A549 (cell line): ENCODE measurements at regions not wholly inside any gene's neighbourhood (a gene's known extent, or its start where the extent isn't known, plus 50 kb on each side); places are given as distances from the start of the nearest gene placed in this dataset.

Source experiments
- ATAC-seq, 2 experiments: fragments of 200-7000 bp in 1 of 2; fragments of >200 bp in 1 of 2; cut with Nextera tagmentation in 1 of 2; cut with Tn5 transposase in 1 of 2; 3 replicates each; pipeline versions ENCODE4 v1.8.0 to v1.9.1; 2018 to 2020; ENCODE audit warnings: mild to moderate bottlenecking in 1 of 2, moderate library complexity in 1 of 2
- CTCF ChIA-PET: fragments of 300-600 bp; sonication (Branson Sonifier 250); formaldehyde crosslinking; extraction: SDS; loops from one replicate; lab custom pipeline; 2021; ENCODE audit warnings: antibody characterized with exemption, inconsistent platforms; lab: Yijun Ruan, JAX
- POLR2A ChIA-PET: fragments of 350-600 bp; formaldehyde crosslinking; extraction: SDS; loops from one replicate; lab custom pipeline; 2021; ENCODE audit warnings: antibody characterized with exemption, inconsistent platforms; lab: Yijun Ruan, JAX
- DNase-seq, 2 experiments: peaks; one replicate each; pipeline versions ENCODE4 v3.0.0 to v3.0.0-alpha.2; 2011 to 2016; ENCODE audit warnings: low read depth in 1 of 2, low spot score in 1 of 2
- FAIRE-seq: peaks from 2 replicates; lab custom pipeline; 2011; peaks lifted over from hg19 to GRCh38; lab: Jason Lieb, UNC
- H3K27ac ChIP-seq, 2 experiments: fragments of >200 bp; sonication (Bioruptor Twin); formaldehyde crosslinking; 3 replicates each; pipeline ENCODE4 v1.5.1; 2016 to 2017
- H3K4me1 ChIP-seq: fragments of >200 bp; sonication (Bioruptor Twin); formaldehyde crosslinking; 3 replicates; pipeline ENCODE4 v1.6.1; 2016
- H3K4me2 ChIP-seq: fragments of >200 bp; sonication (Bioruptor Twin); formaldehyde crosslinking; 3 replicates; pipeline ENCODE4 v1.6.1; 2016
- H3K4me3 ChIP-seq: fragments of >200 bp; sonication (Bioruptor Twin); formaldehyde crosslinking; 3 replicates; pipeline ENCODE4 v1.5.1; 2016
- H3K9me3 ChIP-seq: fragments of >200 bp; sonication (Bioruptor Twin); formaldehyde crosslinking; 3 replicates; pipeline ENCODE4 v1.6.1; 2016
- CBX2 ChIP-seq: fragments of 200-600 bp; sonication (generic); IDR thresholded peaks from 2 replicates; pipeline ENCODE4 v1.6.1; 2016; ENCODE audit warnings: low read depth, mild to moderate bottlenecking, borderline replicate concordance
- EP300 ChIP-seq, 2 experiments: fragments of >200 bp; sonication (Bioruptor Twin); formaldehyde crosslinking; IDR thresholded peaks; 2 replicates in 1 of 2; 3 replicates in 1 of 2; pipeline ENCODE4 v1.6.1; 2016 to 2017
- FOSB ChIP-seq: fragments of 250-450 bp; sonication (Bioruptor Pico); IDR thresholded peaks from 2 replicates; pipeline ENCODE4 v1.5.0; 2020; ENCODE audit warnings: mild to moderate bottlenecking, moderate library complexity
- FOSL2 ChIP-seq, 2 experiments: fragments of 450-650 bp in 1 of 2; fragments of >200 bp in 1 of 2; sonication (Bioruptor Twin) in 1 of 2; formaldehyde crosslinking; IDR thresholded peaks; 2 replicates each; pipeline versions ENCODE4 v1.5.0 to v1.6.1; 2016 to 2020; ENCODE audit warnings: mild to moderate bottlenecking in 1 of 2, moderate library complexity in 1 of 2
- FOXS1 ChIP-seq: fragments of 250-450 bp; sonication (Bioruptor Pico); IDR thresholded peaks from 2 replicates; pipeline ENCODE4 v1.5.0; 2020; ENCODE audit warnings: mild to moderate bottlenecking, moderate library complexity
- HDAC2 ChIP-seq: fragments of 200-600 bp; sonication (generic); IDR thresholded peaks from 2 replicates; pipeline ENCODE4 v1.6.1; 2016
- HEYL ChIP-seq: fragments of 250-450 bp; sonication (Bioruptor Pico); IDR thresholded peaks from 2 replicates; pipeline ENCODE4 v1.8.0; 2021; ENCODE audit warnings: mild to moderate bottlenecking, moderate library complexity
- HOXA7 ChIP-seq: fragments of 250-450 bp; sonication (Bioruptor Pico); IDR thresholded peaks from 2 replicates; pipeline ENCODE4 v1.5.0; 2020; ENCODE audit warnings: mild to moderate bottlenecking, moderate library complexity
- HOXB13 ChIP-seq: fragments of 250-450 bp; sonication (Bioruptor Pico); IDR thresholded peaks from 2 replicates; pipeline ENCODE4 v1.5.0; 2020; ENCODE audit warnings: low read depth, mild to moderate bottlenecking, moderate library complexity
- JUN ChIP-seq, 2 experiments: fragments of >200 bp; sonication (Bioruptor Twin); formaldehyde crosslinking; IDR thresholded peaks; 2 replicates in 1 of 2; 3 replicates in 1 of 2; pipeline ENCODE4 v1.6.1; 2016 to 2017
- JUNB ChIP-seq: fragments of >200 bp; sonication (Bioruptor Twin); formaldehyde crosslinking; IDR thresholded peaks from 2 replicates; pipeline ENCODE4 v1.6.1; 2016
- KDM1A ChIP-seq: fragments of 200-600 bp; sonication (generic); IDR thresholded peaks from 2 replicates; pipeline ENCODE4 v1.6.1; 2016; ENCODE audit warnings: low read depth, mild to moderate bottlenecking
- MYC ChIP-seq: IDR thresholded peaks from 2 replicates; pipeline ENCODE4 v1.6.1; 2012; ENCODE audit warnings: mild to moderate bottlenecking, inconsistent platforms, low read length, improper control_type of control experiment, borderline replicate concordance
- NFE2L2 ChIP-seq: fragments of 150-350 bp; conservative IDR thresholded peaks from 2 replicates; pipeline ENCODE4 v1.6.1; 2014; ENCODE audit warnings: low read length
- NR3C1 ChIP-seq: fragments of >200 bp; sonication (Bioruptor Twin); formaldehyde crosslinking; IDR thresholded peaks from 3 replicates; pipeline ENCODE4 v1.6.1; 2017
- PHF8 ChIP-seq: fragments of 200-600 bp; sonication (generic); IDR thresholded peaks from 2 replicates; pipeline ENCODE4 v1.6.1; 2016; ENCODE audit warnings: low read depth, mild to moderate bottlenecking, antibody characterized with exemption, moderate library complexity, borderline replicate concordance
- POLR2A ChIP-seq: IDR thresholded peaks from 2 replicates; pipeline ENCODE4 v1.6.1; 2012; ENCODE audit warnings: mild to moderate bottlenecking, low read length
- POLR2AphosphoS2 ChIP-seq: conservative IDR thresholded peaks from 2 replicates; pipeline ENCODE4 v1.6.1; 2012; ENCODE audit warnings: low read length, improper control_type of control experiment, inconsistent platforms
- RAD21 ChIP-seq, 2 experiments: fragments of >200 bp in 1 of 2; sonication (Bioruptor Twin) in 1 of 2; formaldehyde crosslinking in 1 of 2; IDR thresholded peaks in 1 of 2; conservative IDR thresholded peaks in 1 of 2; 2 replicates in 1 of 2; 3 replicates in 1 of 2; pipeline ENCODE4 v1.6.1; 2012 to 2018; ENCODE audit warnings: inconsistent platforms in 1 of 2
- SMC3 ChIP-seq: fragments of >200 bp; sonication (Bioruptor Twin); formaldehyde crosslinking; IDR thresholded peaks from 3 replicates; pipeline ENCODE4 v1.6.1; 2018; ENCODE audit warnings: inconsistent platforms
- SREBF2 ChIP-seq: fragments of 450-650 bp; IDR thresholded peaks from 2 replicates; pipeline ENCODE4 v1.6.1; 2014; ENCODE audit warnings: mild to moderate bottlenecking, moderate library complexity
- TP53 ChIP-seq: fragments of 250-450 bp; sonication (Bioruptor Pico); IDR thresholded peaks from 2 replicates; pipeline ENCODE4 v1.5.0; 2021; ENCODE audit warnings: mild to moderate bottlenecking, moderate library complexity
- ZC3H11A ChIP-seq: fragments of 450-650 bp; IDR thresholded peaks from 2 replicates; pipeline ENCODE4 v1.6.1; 2014; ENCODE audit warnings: antibody characterized with exemption, mild to moderate bottlenecking
- WGBS: methylation state at CpG from one replicate; pipeline ENCODE4 v1.1.6; 2017; ENCODE audit errors: missing lambda C conversion rate; 5-methylcytosine and 5-hydroxymethylcytosine counted together
- TF ChIP-seq, protein P1 (sequence below): fragments of 250-450 bp; sonication (Bioruptor Pico); IDR thresholded peaks from 2 replicates; pipeline ENCODE4 v1.5.0; 2021; ENCODE audit warnings: mild to moderate bottlenecking, moderate library complexity, borderline replicate concordance
- TF ChIP-seq, protein P2 (sequence below): fragments of >200 bp; sonication (Bioruptor Twin); formaldehyde crosslinking; IDR thresholded peaks from 3 replicates; pipeline ENCODE4 v1.6.1; 2016
- TF ChIP-seq, protein P3 (sequence below): fragments of 200-600 bp; sonication (generic); IDR thresholded peaks from 2 replicates; pipeline ENCODE4 v1.6.1; 2016; ENCODE audit warnings: antibody characterized with exemption, mild to moderate bottlenecking, moderate library complexity

DNA sequence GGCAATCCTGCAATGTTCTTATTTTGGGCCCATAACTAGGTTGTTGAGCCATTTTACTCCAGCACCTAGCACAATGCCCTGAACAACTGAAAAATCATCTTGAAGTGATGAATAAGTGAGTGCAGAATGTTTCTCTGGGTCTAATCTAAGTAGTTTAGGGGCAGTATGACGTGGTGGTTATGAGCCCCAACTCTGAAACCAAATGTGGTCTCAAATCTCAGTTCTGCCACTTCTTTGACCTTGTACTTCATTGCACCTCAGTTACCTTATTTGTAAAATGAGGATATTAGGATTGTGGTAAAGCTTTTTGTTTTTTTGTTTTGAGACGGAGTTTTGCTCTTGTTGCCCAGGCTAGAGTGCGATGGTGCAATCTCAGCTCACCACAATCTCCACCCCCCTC is 80.9 kb upstream of the SNX2 start:
- DNase-seq: no peak
- H3K4me3 ChIP-seq: no peak overlapping the region
- H3K9me3 ChIP-seq: no peaks in the 10 kb centered on the region
- CTCF ChIA-PET: interaction anchor here (1.1 to 2.6 kb wide), 2 partner anchors 11 to 203 kb away, joined by 3 to 12 read pairs; no protein-coding TSS in a partner anchor
- FAIRE-seq: no peak
- no peak overlapping the region for H3K4me2 ChIP-seq
- TF ChIP-seq HDAC2 (no peak), HOXA7 (no peak), JUNB (no peak), POLR2A (no peak), ZC3H11A (no peak), FOXS1 (CRISPR knock-in tag) (no peak), PHF8 (no peak), JUN (IDR thresholded peaks at IDR 0.05) (no peak), NR3C1 (no peak), RAD21 (conservative IDR thresholded peaks at IDR 0.05 in 1 of 2, IDR thresholded peaks at IDR 0.05 in 1 of 2) (no peak)
- TF ChIP-seq, protein P1, sequence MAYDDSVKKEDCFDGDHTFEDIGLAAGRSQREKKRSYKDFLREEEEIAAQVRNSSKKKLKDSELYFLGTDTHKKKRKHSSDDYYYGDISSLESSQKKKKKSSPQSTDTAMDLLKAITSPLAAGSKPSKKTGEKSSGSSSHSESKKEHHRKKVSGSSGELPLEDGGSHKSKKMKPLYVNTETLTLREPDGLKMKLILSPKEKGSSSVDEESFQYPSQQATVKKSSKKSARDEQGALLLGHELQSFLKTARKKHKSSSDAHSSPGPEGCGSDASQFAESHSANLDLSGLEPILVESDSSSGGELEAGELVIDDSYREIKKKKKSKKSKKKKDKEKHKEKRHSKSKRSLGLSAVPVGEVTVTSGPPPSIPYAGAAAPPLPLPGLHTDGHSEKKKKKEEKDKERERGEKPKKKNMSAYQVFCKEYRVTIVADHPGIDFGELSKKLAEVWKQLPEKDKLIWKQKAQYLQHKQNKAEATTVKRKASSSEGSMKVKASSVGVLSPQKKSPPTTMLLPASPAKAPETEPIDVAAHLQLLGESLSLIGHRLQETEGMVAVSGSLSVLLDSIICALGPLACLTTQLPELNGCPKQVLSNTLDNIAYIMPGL (CRISPR knock-in tag): no peak
- 48% methylated on average over 3 of the region's 3 CpGs for WGBS
- H3K27ac ChIP-seq: no peak overlapping the region
- no peak for ATAC-seq
- POLR2A ChIA-PET: no interaction called here
- no peaks in the 10 kb centered on the region for H3K4me1 ChIP-seq

DNA sequence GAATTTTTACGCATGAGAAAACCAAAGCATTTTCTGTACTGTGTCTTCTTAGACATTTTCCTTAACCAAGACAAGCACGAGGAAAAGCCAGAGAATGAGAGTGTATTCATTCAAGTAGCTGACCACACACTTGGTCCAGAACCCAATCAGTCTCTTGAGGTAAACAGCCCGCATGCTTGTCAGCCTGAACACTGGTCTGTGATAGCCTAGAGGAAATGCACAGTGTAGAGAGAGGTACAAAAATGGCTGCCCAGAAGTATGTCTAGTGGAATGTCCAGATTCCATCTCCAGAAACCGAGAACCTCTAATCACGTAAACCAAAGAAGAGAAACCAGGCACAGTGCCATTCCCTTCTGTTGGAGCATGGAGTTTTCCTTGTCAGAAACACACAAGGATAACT is 80.0 kb upstream of the SNX2 start:
- Histone ChIP-seq H3K9me3 (no peaks in the 10 kb centered on the region), H3K27ac (no peak overlapping the region), H3K4me1 (no peaks in the 10 kb centered on the region), H3K4me2 (no peak overlapping the region), H3K4me3 (no peak overlapping the region)
- no peak for DNase-seq
- WGBS: 65% methylated on average over 5 of the region's 5 CpGs
- CTCF ChIA-PET: interaction anchor here (0.7 to 2.6 kb wide), 2 partner anchors 10 to 126 kb away, joined by 4 to 12 read pairs; no protein-coding TSS in a partner anchor
- TF ChIP-seq TP53 (CRISPR knock-in tag) (no peak), HOXB13 (CRISPR knock-in tag) (no peak), FOSB (no peak), KDM1A (no peak), SREBF2 (no peak), EP300 (IDR thresholded peaks at IDR 0.05) (no peak), CBX2 (no peak), SMC3 (no peak), NFE2L2 (no peak), FOSL2 (IDR thresholded peaks at IDR 0.05) (no peak), FOSL2 (CRISPR knock-in tag; IDR thresholded peaks at IDR 0.05) (no peak), POLR2AphosphoS2 (no peak), MYC (no peak), RAD21 (conservative IDR thresholded peaks at IDR 0.05 in 1 of 2, IDR thresholded peaks at IDR 0.05 in 1 of 2) (no peak), HEYL (no peak)
- TF ChIP-seq, protein P2, sequence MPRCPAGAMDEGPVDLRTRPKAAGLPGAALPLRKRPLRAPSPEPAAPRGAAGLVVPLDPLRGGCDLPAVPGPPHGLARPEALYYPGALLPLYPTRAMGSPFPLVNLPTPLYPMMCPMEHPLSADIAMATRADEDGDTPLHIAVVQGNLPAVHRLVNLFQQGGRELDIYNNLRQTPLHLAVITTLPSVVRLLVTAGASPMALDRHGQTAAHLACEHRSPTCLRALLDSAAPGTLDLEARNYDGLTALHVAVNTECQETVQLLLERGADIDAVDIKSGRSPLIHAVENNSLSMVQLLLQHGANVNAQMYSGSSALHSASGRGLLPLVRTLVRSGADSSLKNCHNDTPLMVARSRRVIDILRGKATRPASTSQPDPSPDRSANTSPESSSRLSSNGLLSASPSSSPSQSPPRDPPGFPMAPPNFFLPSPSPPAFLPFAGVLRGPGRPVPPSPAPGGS: no peak
- TF ChIP-seq, protein P3, sequence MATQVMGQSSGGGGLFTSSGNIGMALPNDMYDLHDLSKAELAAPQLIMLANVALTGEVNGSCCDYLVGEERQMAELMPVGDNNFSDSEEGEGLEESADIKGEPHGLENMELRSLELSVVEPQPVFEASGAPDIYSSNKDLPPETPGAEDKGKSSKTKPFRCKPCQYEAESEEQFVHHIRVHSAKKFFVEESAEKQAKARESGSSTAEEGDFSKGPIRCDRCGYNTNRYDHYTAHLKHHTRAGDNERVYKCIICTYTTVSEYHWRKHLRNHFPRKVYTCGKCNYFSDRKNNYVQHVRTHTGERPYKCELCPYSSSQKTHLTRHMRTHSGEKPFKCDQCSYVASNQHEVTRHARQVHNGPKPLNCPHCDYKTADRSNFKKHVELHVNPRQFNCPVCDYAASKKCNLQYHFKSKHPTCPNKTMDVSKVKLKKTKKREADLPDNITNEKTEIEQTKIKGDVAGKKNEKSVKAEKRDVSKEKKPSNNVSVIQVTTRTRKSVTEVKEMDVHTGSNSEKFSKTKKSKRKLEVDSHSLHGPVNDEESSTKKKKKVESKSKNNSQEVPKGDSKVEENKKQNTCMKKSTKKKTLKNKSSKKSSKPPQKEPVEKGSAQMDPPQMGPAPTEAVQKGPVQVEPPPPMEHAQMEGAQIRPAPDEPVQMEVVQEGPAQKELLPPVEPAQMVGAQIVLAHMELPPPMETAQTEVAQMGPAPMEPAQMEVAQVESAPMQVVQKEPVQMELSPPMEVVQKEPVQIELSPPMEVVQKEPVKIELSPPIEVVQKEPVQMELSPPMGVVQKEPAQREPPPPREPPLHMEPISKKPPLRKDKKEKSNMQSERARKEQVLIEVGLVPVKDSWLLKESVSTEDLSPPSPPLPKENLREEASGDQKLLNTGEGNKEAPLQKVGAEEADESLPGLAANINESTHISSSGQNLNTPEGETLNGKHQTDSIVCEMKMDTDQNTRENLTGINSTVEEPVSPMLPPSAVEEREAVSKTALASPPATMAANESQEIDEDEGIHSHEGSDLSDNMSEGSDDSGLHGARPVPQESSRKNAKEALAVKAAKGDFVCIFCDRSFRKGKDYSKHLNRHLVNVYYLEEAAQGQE: no peak
- ATAC-seq: no peak
- FAIRE-seq: no peak
- POLR2A ChIA-PET: interaction anchor here (0.6 to 0.7 kb wide), 2 partner anchors 9 to 125 kb away, joined by 3 to 4 read pairs; no protein-coding TSS in a partner anchor
